Stimulated activated CD4-positive, alpha-beta T cell treated with anti-CD3 and anti-CD28 coated beads, TNF-alpha, amount 100 ng/mL, for 4 hours (primary cell): ENCODE measurements at regions not wholly inside any gene's neighbourhood (a gene's known extent, or its start where the extent isn't known, plus 50 kb on each side); places are given as distances from the start of the nearest gene placed in this dataset.

ENCODE experiments used
- DNase-seq, 3 experiments: peaks; one replicate each; pipeline ENCODE4 v3.0.0-alpha.2; 2020; ENCODE audit warnings: low read depth in 3 of 3

DNA sequence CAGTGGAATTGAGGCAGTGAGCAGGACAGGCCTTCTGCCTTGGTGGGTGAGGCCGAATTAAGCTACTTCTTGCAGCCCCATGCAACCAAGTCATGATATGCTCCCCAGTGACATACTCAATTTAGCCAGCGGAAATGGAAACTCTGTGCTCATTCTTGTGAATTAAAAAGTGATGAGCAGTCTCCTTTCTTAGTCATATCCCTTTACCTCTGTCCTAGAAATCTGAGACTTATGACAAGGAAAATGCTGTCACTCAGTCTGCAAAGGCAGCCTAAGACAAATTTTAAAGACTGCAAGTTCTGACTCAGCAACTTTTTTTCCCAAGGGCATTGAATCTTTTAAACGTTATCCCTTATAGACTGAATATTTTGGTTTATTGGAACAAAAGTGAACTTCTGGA, 218.2 kb downstream of the SH3BP4 start:
- no peak for DNase-seq

DNA sequence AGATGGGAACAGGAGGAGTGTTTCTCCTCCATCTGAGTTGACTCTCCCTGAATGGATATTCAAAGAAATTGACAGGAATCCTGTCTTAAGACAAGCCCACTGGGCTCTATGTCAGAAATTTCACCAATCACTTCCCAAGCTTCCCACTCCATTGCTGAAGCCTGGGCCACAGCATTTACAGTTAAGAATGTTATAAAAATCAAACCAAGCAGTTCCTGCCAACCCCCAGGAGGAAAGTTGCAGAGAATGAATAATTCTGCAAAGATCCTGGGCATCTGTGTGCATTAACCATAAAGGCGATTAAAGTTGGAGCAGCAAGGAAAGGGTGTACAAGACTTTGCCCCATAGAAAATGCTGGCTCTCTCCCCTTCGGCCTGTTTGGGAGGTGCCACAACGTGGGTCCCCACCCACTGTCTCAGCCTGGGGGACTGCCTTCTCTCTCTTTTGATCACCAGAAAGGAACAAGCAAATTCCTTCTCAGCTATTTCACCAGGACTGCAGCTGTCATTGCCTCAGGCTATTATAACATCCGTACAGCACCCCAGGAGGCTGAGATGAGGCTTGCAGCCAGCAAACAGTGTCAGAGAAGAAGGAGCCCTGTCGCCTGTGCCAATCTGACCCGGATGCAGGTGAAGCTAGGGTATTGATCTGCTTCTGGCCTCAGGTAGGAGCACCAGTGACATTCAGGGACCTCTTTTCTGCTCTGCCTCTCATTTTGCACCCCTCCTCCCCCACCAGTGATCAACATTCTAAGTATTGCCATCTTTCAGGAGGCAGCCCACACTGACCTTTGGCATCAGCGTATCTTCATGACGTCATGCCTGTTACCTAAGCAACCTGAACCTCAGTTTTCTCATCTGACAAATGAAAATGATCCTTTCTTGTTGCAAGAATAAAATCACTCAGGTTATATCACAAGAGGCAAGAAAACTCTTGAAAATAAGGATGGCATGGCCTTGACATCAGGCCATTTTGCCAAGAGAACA, 219.0 kb downstream of the SH3BP4 start:
- no peak for DNase-seq

DNA sequence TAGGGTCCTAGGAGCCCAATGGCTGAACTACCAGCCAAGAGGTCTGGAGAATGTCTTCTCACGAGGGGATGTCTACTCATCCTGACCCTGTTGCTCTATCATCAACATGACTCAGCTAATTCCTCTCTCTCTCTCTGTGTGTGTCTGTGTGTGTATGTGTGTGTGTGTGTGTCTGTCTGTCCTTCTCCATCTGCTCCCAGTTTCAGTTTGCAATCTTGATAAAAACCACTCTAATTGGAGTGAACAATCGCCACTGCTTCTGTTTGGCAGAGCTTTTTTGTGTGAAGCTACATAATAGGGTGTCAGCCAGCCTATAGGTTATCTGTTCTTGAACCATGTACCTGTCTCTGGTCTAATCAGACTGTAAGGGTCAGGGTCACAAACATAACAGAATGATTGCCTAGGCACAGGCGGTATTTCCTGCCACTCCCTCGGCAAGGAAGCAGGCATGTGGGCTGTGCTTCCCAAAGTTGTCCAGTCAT, 219.8 kb downstream of the SH3BP4 start:
- DNase-seq, result no peak

DNA sequence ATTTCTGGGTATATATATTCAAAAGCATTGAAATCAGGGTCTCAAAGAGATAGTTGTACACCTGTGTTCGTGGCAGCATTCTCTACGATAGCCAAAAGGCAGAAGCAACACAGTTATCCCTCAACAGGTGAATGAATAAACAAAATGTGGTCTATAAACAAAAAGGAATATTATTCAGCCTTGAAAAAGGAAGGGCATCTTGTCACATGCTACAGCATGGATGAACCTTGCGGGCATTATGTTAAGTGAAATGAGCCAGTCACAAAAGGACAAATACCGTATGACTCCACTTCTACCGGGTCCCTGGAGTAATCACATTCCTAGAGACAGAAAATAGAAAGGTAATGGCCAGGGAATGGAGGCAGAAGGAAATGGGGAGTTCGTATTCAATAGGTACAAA, 228.8 kb downstream of the SH3BP4 start:
- DNase-seq, result no peak

DNA sequence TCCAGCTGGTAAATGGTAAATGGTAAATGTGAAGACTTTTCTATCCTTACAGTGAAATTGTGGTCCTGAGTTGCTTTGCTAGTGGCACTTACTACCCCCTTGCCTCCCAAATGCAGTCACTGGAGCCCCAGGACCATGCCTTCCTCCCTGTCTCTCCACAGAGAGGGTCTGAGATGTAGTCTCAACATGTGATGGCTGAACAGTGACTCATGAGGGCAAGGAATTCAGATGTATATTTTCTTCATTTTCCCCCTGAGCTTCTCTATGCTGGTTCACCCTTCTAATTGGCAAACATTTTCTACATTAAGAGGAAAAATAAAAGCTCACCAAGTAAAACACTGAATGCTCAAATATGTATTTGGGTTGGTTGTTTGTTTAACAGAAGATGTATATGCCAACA, 232.0 kb downstream of the SH3BP4 start:
- DNase-seq, result no peak

DNA sequence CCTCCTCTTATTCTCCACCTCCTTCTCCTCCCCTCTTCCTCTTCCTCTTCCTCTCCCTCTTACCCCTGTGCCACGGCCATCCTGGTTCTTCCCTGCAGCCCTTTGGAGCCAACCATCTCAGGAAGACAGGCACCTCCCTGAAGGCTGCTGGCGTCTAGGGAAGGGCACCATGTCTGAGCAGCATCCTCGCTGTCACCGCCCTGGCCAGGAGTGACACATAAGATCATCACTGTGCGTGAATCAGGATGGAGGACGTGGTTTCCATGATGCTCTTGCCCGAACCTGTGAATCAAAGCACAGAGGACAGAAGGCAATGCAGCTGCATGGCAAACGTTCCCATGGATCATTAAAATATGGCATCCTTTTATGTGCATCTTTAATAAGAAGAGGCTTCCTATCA, 236.0 kb downstream of the SH3BP4 start:
- no peak for DNase-seq

DNA sequence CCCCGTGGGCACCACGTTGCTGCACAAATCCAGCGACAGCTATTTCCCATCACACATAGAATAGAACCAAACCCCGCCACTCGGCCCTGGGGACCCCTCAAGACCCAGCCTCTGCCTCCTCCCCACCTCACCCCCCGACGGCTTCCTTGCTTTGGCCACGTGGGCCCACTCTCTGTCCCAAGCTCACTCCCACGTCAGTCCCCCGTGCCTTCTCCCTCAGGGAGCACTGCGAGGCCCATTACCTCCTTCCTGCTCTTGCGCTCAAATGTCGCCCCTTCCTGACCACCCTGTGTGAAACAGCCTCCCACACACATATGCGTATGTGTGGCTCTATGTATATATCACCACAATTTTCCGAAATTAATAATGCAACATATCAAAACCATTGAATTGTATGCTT, 239.7 kb downstream of the SH3BP4 start:
- DNase-seq, result no peak

DNA sequence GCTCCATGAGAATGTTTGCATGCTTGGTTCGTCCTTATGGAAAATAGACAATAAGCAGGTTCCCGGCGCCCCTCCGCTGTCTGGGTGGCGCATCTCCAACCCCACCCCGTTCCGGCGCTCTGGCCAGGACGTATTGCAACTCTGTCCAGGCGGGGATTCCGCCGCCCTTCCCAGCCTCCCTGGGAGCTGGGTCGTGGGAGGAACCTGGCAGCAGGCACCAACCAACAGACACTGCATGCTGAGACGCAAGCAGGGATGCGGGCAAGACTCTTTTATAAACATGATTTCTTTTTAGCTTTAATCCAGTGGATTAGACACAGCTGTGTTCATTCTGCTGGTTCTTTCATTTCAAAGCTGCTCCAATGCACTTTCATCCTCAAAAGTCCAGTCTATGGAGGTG, 240.2 kb downstream of the SH3BP4 start:
- DNase-seq, result no peak

DNA sequence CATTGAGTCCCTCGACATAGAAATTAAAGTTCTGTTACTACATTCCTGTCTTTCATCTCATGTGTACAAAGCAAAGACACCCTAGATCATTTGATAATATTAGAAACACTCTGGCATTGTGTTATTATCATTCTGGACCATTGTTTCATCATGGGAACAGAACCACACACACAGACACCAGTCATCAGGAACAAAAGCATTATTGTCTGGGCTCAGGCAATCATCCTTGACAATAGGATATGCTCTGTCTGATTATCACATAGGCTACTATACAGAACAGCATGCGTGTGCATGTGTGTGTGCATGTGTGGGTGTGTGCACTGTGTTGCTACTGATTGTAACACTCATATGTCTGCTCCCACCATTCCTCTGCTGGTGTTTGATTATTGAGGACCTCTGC, 242.5 kb downstream of the SH3BP4 start:
- no peak for DNase-seq

DNA sequence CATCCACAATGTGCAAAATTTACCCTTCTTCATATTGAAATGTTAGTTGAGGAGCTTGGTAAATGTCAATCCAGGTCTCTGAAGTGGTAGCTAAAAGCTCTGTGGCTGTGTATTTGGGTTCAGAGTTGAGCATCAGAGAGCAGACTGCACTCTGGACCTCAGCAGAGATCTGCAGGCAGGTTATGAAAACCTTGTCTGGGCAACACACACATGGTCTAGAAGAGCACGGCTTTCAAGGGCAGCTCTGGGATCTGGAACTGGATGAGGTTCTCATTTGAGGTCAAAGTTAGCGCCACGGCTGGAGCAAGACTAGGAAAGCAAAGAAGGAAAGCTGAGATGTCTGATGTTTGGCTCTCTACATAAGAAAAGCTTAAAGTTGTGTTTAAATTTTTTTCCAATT, 243.0 kb downstream of the SH3BP4 start:
- DNase-seq, result no peak

DNA sequence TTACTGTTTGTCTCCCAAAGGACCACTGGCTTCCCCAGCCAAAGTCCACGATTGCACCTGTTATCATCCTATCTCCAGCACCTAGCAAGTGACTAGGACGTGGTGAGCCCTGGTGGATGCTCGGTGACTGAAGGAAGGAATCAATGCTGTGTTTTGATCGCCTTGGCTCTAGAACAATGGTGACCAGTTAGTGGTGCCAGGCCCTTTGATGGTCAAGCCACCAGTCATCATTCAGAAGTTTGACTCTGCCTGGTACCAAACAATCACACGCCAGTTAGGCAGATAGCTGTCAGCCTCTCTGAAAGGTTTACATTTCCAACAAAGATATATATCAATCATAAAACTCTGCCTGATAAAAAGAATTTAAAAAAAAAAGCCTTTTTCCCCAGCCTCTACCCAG, 244.1 kb downstream of the SH3BP4 start:
- no peak for DNase-seq

DNA sequence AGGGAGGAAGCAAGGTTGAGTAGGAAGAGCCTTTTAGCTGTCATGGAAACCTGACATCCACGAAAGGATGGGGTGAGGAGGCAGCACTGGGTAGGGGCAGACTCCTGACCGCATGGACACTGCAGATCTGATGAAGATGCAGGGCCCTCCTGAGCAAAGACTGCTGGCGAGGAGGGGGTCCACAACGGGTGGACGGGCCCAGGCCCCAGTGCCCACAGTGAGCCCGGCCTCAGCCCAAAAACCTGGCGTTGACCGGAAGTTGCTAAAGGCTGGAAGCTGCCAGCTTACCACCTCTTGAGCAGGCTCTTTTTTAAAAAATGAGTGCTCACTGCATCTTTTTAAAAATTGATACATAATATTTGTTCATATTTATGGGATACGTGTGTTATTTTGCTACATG, 247.3 kb downstream of the SH3BP4 start:
- no peak for DNase-seq

DNA sequence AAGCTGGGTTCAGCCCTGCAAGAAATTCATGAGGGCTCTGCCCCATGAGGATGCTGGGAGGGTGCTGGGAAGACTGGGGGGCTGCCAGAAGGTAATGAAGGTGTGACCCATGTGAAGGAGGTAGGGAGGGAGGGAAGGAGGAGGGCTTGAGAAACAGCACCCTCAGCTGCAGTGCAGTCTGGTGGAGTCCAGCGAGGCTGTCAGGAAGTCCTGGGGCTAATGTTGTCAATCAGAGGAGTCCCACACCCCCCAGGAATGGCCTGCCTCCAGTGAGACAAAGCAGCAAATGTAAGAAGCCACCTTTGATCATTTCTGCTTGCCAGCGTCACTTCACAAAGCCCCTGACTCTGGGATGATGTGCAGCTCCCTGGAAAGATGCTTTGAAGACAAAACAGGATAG, 248.4 kb downstream of the SH3BP4 start:
- DNase-seq, result no peak

DNA sequence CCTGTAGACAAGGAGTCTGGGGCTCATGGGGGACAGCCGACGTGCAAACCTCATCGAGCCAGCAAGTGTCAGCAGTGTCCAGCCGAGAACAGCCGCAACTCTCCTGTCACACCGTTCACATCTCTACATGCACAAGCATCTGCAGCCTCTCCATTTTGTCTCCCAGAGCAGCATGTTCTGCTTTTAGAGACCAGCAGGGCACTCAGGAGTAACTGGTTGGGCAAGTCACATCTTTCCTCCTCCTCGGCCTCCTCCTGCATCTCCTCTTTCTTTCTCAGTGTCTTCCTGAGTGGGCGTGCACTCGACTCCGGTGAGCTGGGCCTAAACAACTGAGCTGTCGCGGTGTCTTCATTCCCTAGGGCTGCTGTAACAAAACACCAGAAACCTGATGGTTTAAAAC, 249.9 kb downstream of the SH3BP4 start:
- no peak for DNase-seq

DNA sequence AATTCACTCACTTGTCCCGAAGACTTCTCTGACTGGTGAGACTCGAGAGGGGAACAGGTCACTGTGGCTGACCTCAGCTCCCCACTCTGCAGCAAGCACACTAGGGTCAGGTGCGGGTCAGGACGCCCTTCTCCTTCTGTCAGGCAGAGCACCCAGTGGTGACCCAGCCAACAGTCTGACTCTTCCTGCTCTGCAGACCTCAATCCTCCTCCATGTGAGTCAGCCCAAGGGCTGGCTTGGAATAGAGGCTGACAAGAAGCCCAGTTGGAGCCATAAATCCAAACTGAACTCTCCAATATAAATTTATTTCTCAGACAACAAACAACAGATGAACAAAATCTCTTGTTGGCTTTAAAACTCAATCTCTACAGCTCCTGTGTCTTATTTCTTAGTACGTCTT, 253.1 kb downstream of the SH3BP4 start:
- DNase-seq, result no peak

DNA sequence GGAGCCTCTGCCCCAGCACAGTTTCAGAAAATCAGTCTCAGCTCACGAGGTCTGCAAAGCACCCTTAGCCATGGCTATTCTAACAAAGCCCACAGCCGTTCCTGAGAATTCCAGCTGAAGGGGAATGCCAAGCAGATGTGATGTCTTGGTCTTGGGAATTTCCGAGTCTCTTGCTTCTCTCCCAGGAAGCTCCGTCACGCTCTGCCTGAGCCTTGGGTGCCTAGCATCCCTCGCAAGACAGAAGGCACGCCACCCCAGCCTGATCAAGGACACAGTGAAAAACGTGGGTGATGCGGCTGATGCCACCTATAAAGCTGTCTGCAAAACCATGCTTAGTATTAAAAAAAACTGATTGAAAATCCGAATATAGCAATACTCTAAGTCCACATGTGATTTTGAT, 254.6 kb downstream of the SH3BP4 start:
- no peak for DNase-seq

DNA sequence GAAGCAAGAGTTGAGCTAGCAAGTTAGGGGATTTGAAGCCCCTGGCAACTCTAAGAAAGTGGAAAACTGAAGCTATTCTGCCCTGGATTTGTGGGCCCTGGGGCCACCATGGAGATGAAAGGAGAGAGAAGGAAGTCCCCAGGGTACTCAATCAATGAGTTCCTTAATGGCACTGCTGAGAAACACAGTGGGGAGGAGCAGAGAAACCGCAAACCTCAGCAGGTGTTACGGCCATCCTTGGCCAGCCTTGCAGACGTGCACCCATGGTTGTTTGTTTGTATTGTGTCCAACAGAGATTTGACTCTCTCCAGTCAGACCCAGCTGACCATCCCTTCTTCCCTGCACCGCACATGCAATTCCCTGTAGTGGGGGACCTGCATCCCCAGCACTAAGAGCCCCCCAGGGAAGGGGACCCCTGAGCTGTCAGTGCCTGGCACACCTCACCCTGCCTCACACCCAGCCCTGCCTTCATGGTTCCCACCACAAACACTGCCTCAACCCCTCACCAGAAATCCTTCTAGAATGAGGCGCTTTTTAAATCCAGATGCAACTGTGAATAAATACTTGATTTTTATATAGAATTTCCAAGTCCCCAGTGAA, 255.3 kb downstream of the SH3BP4 start:
- DNase-seq, result no peak

DNA sequence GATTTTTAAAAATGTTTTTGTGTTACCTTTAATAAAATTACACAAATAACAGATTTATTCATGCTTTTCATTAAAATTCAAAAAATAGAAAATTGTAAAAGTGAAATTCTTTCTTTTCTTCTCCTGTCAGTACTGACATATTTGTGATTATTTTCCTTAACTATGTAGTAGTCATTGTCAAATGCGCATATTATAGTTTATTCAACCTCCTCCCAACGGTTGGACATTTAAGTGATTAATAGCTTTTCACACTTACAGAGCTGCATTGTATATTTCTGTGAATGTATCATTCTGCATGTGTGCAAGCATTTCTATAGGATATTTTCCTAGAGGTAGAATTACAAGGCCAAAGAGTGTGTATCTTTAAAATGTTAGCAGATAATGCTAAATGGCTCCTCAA, 259.2 kb downstream of the SH3BP4 start:
- DNase-seq, result no peak

DNA sequence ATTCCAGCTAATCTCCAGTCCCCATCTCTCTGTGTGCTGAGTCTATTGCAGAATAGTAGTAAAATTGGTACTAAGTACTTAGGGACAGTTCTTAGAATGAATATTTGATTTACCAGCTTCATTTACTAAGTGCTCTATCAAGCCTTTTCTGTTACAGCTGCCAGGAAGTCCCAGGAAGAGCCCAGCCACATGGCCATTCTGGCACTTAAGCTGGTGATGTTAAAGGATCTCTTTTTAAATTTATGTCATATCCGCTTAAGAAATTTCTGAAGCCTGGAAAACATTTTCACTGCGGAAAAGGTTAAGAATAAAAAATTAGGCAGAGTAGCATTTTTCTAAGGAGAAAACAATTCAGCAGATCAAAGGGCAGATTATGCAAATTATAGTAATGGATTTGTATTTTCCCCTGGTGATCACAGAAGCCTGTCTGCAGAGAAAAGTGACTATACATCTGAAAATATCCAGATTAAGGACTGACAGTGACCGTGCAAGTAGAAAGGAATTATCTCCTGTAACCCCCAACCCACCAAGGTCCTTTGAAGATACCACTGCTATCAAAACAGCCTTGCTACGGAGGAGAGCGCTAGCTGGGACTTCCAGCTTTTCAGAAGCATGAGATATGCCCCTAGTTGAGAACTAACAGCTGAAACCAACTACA, 260.8 kb downstream of the SH3BP4 start:
- no peak for DNase-seq

DNA sequence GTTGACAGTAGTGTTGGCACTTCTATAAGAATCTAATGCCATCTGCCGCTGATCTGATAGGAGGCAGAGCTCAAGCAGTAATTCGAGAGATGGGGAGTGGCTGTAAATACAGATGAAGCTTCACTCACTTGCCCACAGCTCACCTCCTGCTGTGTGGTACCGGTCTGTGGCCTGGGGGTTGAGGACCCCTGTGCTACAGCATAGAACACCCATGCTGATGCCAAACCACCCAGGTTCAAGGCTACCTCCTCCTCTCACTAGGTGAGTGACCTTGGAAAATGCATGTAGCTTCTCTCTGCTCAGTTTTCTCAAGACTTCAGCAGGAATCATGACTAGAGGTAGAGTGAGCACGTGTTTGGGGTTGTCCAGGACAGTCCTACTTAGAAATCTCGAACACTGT, 263.4 kb downstream of the SH3BP4 start:
- no peak for DNase-seq

DNA sequence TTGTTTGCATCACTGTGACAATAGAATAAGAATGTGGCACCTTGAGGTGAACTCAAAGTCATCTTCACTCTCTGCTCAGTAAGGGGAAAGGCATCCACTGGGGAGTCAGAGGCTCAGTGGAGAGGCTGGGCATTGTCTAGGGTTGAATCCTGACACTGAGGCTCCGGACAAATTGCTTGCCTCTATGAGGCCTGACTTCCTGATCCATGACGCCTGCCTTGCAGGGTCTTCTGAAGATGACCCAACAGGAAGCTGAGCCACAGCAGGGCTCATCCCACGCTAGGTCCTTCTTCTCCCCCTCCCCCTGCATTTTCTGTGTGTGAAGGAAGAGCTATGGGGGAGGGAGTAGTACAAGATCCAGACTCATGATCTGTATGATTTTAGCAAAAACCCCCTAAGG, 265.1 kb downstream of the SH3BP4 start:
- DNase-seq, result no peak

DNA sequence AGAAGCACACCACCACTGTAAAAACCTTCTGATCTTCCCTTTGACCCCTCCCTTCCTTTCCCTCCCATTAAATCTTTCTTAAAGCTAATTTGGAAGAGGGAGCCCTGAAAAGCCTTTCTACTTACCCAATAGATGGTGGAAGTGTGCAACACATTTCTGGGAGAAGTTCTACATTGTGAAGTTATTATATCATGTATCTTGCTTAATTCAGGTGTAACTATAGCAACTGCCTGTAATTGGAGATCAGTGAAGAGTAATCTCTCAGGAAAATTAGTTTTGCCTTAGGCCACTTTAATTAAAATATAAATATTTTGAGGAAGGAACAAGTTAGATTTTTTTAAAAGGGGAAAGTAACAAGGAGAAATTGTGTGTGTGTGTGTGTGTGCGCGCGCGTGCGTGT, 266.0 kb downstream of the SH3BP4 start:
- DNase-seq, result no peak

DNA sequence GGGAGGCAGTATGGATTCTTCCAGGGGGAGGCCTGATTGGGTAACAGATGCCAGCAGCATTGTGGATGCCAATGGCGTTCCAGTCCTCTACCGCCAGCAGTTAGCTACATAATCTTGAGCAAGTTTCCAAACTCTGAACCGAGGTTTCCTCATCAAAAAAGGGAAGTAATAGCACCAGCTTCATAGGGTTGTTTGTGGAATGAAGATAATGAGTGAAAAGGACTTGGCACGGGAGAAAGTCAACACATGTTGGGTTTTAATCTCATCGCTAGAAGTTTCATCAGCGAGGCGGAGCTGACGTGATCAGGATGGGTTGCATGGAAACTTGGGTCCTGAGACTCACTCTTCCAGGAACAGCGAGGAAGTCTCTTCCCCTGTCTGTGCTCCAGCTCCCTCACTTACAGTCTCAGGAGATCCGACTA, 266.7 kb downstream of the SH3BP4 start:
- no peak for DNase-seq
